Esophagus muscularis mucosa (tissue), 4 donors: ENCODE measurements at regions not wholly inside any gene's neighbourhood (a gene's known extent, or its start where the extent isn't known, plus 50 kb on each side); places are given as distances from the start of the nearest gene placed in this dataset.

ENCODE experiments used
- EP300 ChIP-seq: sonication (generic); formaldehyde crosslinking; IDR thresholded peaks from one replicate; pipeline ENCODE4 v1.6.1; 2017; ENCODE audit warnings: antibody characterized with exemption
- POLR2A ChIP-seq: fragments of 450-650 bp; IDR thresholded peaks from one replicate; pipeline ENCODE4 v1.6.1; 2017; ENCODE audit warnings: antibody characterized with exemption, moderate library complexity, mild to moderate bottlenecking, low read depth
- POLR2AphosphoS5 ChIP-seq, 2 donors: sonication (generic); formaldehyde crosslinking; IDR thresholded peaks; one replicate each; pipeline ENCODE4 v1.6.1; 2017; ENCODE audit warnings: antibody characterized with exemption in 2 of 2
- TF ChIP-seq, protein P1 (sequence below), 3 experiments: fragments of 200-600 bp in 2 of 3; fragments of 450-650 bp in 1 of 3; sonication (generic) in 2 of 3; IDR thresholded peaks; one replicate each; pipeline ENCODE4 v1.5.1; 2017 to 2019; ENCODE audit warnings: antibody characterized with exemption in 3 of 3, mild to moderate bottlenecking in 2 of 3, moderate library complexity in 1 of 3

DNA sequence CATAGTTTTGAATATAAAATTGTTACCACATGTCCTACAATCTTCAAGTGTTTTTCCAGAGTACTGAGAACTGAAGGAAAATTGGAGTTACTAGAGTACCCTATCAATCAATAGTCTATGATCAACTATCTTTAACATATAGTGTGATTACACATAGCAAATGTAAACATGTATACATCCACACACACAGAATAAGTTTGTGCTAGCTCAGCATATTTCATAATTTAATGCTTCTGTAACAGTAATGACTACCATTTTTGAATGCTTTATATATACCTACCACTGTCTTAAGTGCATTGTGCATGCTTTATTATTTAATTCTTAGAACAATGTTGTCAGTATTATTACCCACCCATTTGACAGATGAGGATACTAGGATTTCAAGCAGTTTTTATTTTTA is 523.9 kb downstream of the HAO1 start:
- TF ChIP-seq, protein P1, sequence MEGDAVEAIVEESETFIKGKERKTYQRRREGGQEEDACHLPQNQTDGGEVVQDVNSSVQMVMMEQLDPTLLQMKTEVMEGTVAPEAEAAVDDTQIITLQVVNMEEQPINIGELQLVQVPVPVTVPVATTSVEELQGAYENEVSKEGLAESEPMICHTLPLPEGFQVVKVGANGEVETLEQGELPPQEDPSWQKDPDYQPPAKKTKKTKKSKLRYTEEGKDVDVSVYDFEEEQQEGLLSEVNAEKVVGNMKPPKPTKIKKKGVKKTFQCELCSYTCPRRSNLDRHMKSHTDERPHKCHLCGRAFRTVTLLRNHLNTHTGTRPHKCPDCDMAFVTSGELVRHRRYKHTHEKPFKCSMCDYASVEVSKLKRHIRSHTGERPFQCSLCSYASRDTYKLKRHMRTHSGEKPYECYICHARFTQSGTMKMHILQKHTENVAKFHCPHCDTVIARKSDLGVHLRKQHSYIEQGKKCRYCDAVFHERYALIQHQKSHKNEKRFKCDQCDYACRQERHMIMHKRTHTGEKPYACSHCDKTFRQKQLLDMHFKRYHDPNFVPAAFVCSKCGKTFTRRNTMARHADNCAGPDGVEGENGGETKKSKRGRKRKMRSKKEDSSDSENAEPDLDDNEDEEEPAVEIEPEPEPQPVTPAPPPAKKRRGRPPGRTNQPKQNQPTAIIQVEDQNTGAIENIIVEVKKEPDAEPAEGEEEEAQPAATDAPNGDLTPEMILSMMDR (IDR thresholded peaks at IDR 0.05): no peak
- no peak for TF ChIP-seq POLR2A
- TF ChIP-seq POLR2AphosphoS5 (IDR thresholded peaks at IDR 0.05): no peak
- TF ChIP-seq EP300: no peak
